Cardiac fibroblast (primary cell): ENCODE measurements at regions not wholly inside any gene's neighbourhood (a gene's known extent, or its start where the extent isn't known, plus 50 kb on each side); places are given as distances from the start of the nearest gene placed in this dataset.
"Not testable (repeated sequence)": the region's sequence is repeated elsewhere in the genome, so short reads cannot be mapped to it uniquely, and the experiment has no call there.

Experiments used
- DNase-seq, 2 donors: peaks; one replicate each; pipeline versions ENCODE4 v3.0.0 to v3.0.0-alpha.2; 2010; ENCODE audit warnings: low read depth in 2 of 2
- H3K4me3 ChIP-seq, 2 donors: replicated peaks in 1 of 2; 1 replicate in 1 of 2; 2 replicates in 1 of 2; pipeline ENCODE4 v1.5.1; 2011; ENCODE audit warnings: low read depth in 2 of 2, low read length in 2 of 2, mild to moderate bottlenecking in 2 of 2, moderate library complexity in 1 of 2
- CTCF ChIP-seq: IDR thresholded peaks from one replicate; pipeline ENCODE4 v1.5.1; 2011; ENCODE audit warnings: low read depth, mild to moderate bottlenecking, low read length, inconsistent platforms

GRCh38 chr11:69588270-69588669 is 52.7 kb upstream of the CCND1 start:
- no peak overlapping the region for H3K4me3 ChIP-seq
- DNase-seq, result peak; percentile 43 to 93
- TF ChIP-seq CTCF, result peak; percentile 71

- not testable (repeated sequence) for H3K4me3 ChIP-seq, DNase-seq
Observed at GRCh38 chr11:69590088-69590487, 50.9 kb upstream of the CCND1 start.
